H1 (cell line): ENCODE measurements at regions not wholly inside any gene's neighbourhood (a gene's known extent, or its start where the extent isn't known, plus 50 kb on each side); places are given as distances from the start of the nearest gene placed in this dataset.

ENCODE experiments used
- CTCF ChIP-seq, 3 experiments: IDR thresholded peaks; 1 replicate in 2 of 3; 2 replicates in 1 of 3; pipeline versions ENCODE4 v1.5.1 to v1.6.1; 2011; ENCODE audit warnings: low read length in 3 of 3, mild to moderate bottlenecking in 3 of 3, inconsistent platforms in 2 of 3, low read depth in 1 of 3, moderate library complexity in 1 of 3; ENCODE audit not compliant: insufficient read depth in 1 of 3; ENCODE audit errors: control extremely low read depth in 1 of 3
- NANOG ChIP-seq: IDR thresholded peaks from 2 replicates; pipeline ENCODE4 v1.6.1; 2011; ENCODE audit warnings: low read length, low read depth, mild to moderate bottlenecking, inconsistent platforms; ENCODE audit not compliant: insufficient read depth, poor library complexity, severe bottlenecking
- RBBP5 ChIP-seq: IDR thresholded peaks from 2 replicates; pipeline ENCODE4 v1.7.1; 2012; ENCODE audit warnings: low read depth, mild to moderate bottlenecking, inconsistent platforms, low read length, moderate library complexity, borderline replicate concordance
- TCF12 ChIP-seq: IDR thresholded peaks from 2 replicates; pipeline ENCODE4 v1.6.1; 2011; ENCODE audit warnings: low read depth, mild to moderate bottlenecking, low read length

GRCh38 chr3:35505181-35505580, 134.1 kb upstream of the ARPP21 start (continued):
- TF ChIP-seq CTCF (IDR thresholded peaks at IDR 0.05; ENCODE audit: control extremely low read depth in 1 of 3, insufficient read depth in 1 of 3, low read depth in 1 of 3, low read length in 3 of 3) (peak in 1 of 3 experiments; percentile 14; a peak in 1 of 4 replicates), NANOG (no peak), TCF12 (peak; percentile 58; the same call in 1 of the 2 replicates), RBBP5 (0 out of 2 replicates have a peak, but pooled peaks have one; percentile 31)
